Stimulated activated naive CD8-positive, alpha-beta T cell treated with anti-CD3 and anti-CD28 coated beads, Interleukin-15, amount 100 ng/mL, for 72 hours (primary cell): ENCODE measurements at regions not wholly inside any gene's neighbourhood (a gene's known extent, or its start where the extent isn't known, plus 50 kb on each side); places are given as distances from the start of the nearest gene placed in this dataset.

Source experiments
- ATAC-seq: fragments of 150-1000 bp; cut with Tn5 transposase; 2 replicates; pipeline ENCODE4 v1.10.0; 2021; ENCODE audit warnings: mild to moderate bottlenecking, moderate library complexity
- DNase-seq, 2 donors: peaks; one replicate each; pipeline ENCODE4 v3.0.0; 2021 to 2022
- H3K27ac Mint-ChIP-seq, 2 donors: one replicate each; pipeline ENCODE4 v1.8.0; 2022; ENCODE audit warnings: mild to moderate bottlenecking in 2 of 2, mixed read lengths in 2 of 2, moderate library complexity in 2 of 2
- H3K27me3 Mint-ChIP-seq: one replicate; pipeline ENCODE4 v1.8.0; 2022; ENCODE audit warnings: mixed read lengths
- H3K4me1 Mint-ChIP-seq: one replicate; pipeline ENCODE4 v1.8.0; 2022; ENCODE audit warnings: mild to moderate bottlenecking, mixed read lengths
- H3K4me3 Mint-ChIP-seq, 2 donors: one replicate each; pipeline ENCODE4 v1.8.0; 2022; ENCODE audit warnings: mild to moderate bottlenecking in 2 of 2, mixed read lengths in 2 of 2, moderate library complexity in 1 of 2
- H3K9me3 Mint-ChIP-seq, 2 donors: one replicate each; pipeline ENCODE4 v1.8.0; 2022; ENCODE audit warnings: mixed read lengths in 2 of 2

- H3K27ac Mint-ChIP-seq, result peak overlapping the region in 1 of 2 donors; percentile 54
- DNase-seq (no peak), ATAC-seq (no peak)
- H3K27me3 Mint-ChIP-seq, result no peaks in the 10 kb centered on the region
- H3K4me3 Mint-ChIP-seq, result no peak overlapping the region
- H3K9me3 Mint-ChIP-seq, result no peaks in the 10 kb centered on the region
- no peaks in the 10 kb centered on the region for H3K4me1 Mint-ChIP-seq
These were observed 542.9 kb downstream of the PRELID2 start for GRCh38 chr5:145292278-145292677.

GRCh38 chr5:145283141-145283810 lies 551.9 kb downstream of the PRELID2 start:
- H3K27me3 Mint-ChIP-seq, result no peaks in the 10 kb centered on the region
- no peak overlapping the region for H3K4me3 Mint-ChIP-seq
- no peak overlapping the region for H3K27ac Mint-ChIP-seq
- DNase-seq (no peak), ATAC-seq (no peak)
- H3K4me1 Mint-ChIP-seq, result no peaks in the 10 kb centered on the region
- H3K9me3 Mint-ChIP-seq, result no peaks in the 10 kb centered on the region

GRCh38 chr5:145280806-145281205 lies 554.3 kb downstream of the PRELID2 start:
- no peak for DNase-seq
- H3K9me3 Mint-ChIP-seq, result peaks cover 4 to 7% of the 10 kb centered on the region in 2 donors
- H3K4me1 Mint-ChIP-seq, result no peaks in the 10 kb centered on the region
- no peak for ATAC-seq
- no peaks in the 10 kb centered on the region for H3K27me3 Mint-ChIP-seq
- no peak overlapping the region for H3K4me3 Mint-ChIP-seq
- no peak overlapping the region for H3K27ac Mint-ChIP-seq

GRCh38 chr5:145280214-145280613 lies 554.9 kb downstream of the PRELID2 start:
- no peak overlapping the region for H3K4me3 Mint-ChIP-seq
- H3K4me1 Mint-ChIP-seq, result no peaks in the 10 kb centered on the region
- no peak for DNase-seq
- H3K9me3 Mint-ChIP-seq, result peaks cover 4 to 7% of the 10 kb centered on the region in 2 donors
- no peak overlapping the region for H3K27ac Mint-ChIP-seq
- H3K27me3 Mint-ChIP-seq, result no peaks in the 10 kb centered on the region
- no peak for ATAC-seq

- Mint-ChIP-seq H3K27ac (no peak overlapping the region), H3K4me3 (no peak overlapping the region), H3K9me3 (peaks cover 24 to 38% of the 10 kb centered on the region in 2 donors), H3K4me1 (no peaks in the 10 kb centered on the region), H3K27me3 (no peaks in the 10 kb centered on the region)
- DNase-seq (no peak), ATAC-seq (no peak)
These were observed 574.5 kb downstream of the PRELID2 start for GRCh38 chr5:145260670-145261069.

- ATAC-seq (no peak), DNase-seq (no peak)
- Mint-ChIP-seq H3K4me1 (no peaks in the 10 kb centered on the region), H3K9me3 (no peaks in the 10 kb centered on the region), H3K27me3 (no peaks in the 10 kb centered on the region), H3K27ac (no peak overlapping the region), H3K4me3 (no peak overlapping the region)
These were observed 587.4 kb downstream of the PRELID2 start for GRCh38 chr5:145247745-145248040.

- no peak for DNase-seq
- H3K27ac Mint-ChIP-seq, result no peak overlapping the region
- no peaks in the 10 kb centered on the region for H3K9me3 Mint-ChIP-seq
- H3K4me1 Mint-ChIP-seq, result no peaks in the 10 kb centered on the region
- no peak overlapping the region for H3K4me3 Mint-ChIP-seq
- ATAC-seq, result no peak
- no peaks in the 10 kb centered on the region for H3K27me3 Mint-ChIP-seq
These were observed 588.0 kb downstream of the PRELID2 start for GRCh38 chr5:145246961-145247744.

GRCh38 chr5:145246379-145246778 lies 588.8 kb downstream of the PRELID2 start:
- Mint-ChIP-seq H3K9me3 (no peaks in the 10 kb centered on the region), H3K4me1 (no peaks in the 10 kb centered on the region), H3K4me3 (no peak overlapping the region), H3K27me3 (no peaks in the 10 kb centered on the region), H3K27ac (no peak overlapping the region)
- ATAC-seq, result no peak
- no peak for DNase-seq

GRCh38 chr5:145245354-145245753 lies 589.8 kb downstream of the PRELID2 start:
- Mint-ChIP-seq H3K9me3 (no peaks in the 10 kb centered on the region), H3K4me1 (no peaks in the 10 kb centered on the region), H3K4me3 (no peak overlapping the region), H3K27me3 (no peaks in the 10 kb centered on the region), H3K27ac (no peak overlapping the region)
- ATAC-seq (no peak), DNase-seq (no peak)

GRCh38 chr5:145244788-145245187 lies 590.4 kb downstream of the PRELID2 start:
- ATAC-seq (no peak), DNase-seq (no peak)
- Mint-ChIP-seq H3K9me3 (no peaks in the 10 kb centered on the region), H3K27ac (no peak overlapping the region), H3K4me1 (no peaks in the 10 kb centered on the region), H3K27me3 (no peaks in the 10 kb centered on the region), H3K4me3 (no peak overlapping the region)

GRCh38 chr5:145244251-145244650 lies 590.9 kb downstream of the PRELID2 start:
- H3K27me3 Mint-ChIP-seq, result no peaks in the 10 kb centered on the region
- no peaks in the 10 kb centered on the region for H3K4me1 Mint-ChIP-seq
- ATAC-seq (no peak), DNase-seq (no peak)
- H3K9me3 Mint-ChIP-seq, result no peaks in the 10 kb centered on the region
- no peak overlapping the region for H3K4me3 Mint-ChIP-seq
- no peak overlapping the region for H3K27ac Mint-ChIP-seq

- DNase-seq, result no peak
- Mint-ChIP-seq H3K27ac (no peak overlapping the region), H3K4me3 (no peak overlapping the region), H3K27me3 (no peaks in the 10 kb centered on the region), H3K9me3 (no peaks in the 10 kb centered on the region), H3K4me1 (no peaks in the 10 kb centered on the region)
- ATAC-seq, result no peak
These were observed 592.1 kb downstream of the PRELID2 start for GRCh38 chr5:145243016-145243415.

- no peaks in the 10 kb centered on the region for H3K9me3 Mint-ChIP-seq
- ATAC-seq, result no peak
- H3K27me3 Mint-ChIP-seq, result no peaks in the 10 kb centered on the region
- no peak overlapping the region for H3K4me3 Mint-ChIP-seq
- no peaks in the 10 kb centered on the region for H3K4me1 Mint-ChIP-seq
- no peak overlapping the region for H3K27ac Mint-ChIP-seq
- DNase-seq, result no peak
These were observed 592.6 kb downstream of the PRELID2 start for GRCh38 chr5:145242551-145242950.

GRCh38 chr5:145237843-145238242 lies 597.3 kb downstream of the PRELID2 start:
- H3K27me3 Mint-ChIP-seq, result no peaks in the 10 kb centered on the region

GRCh38 chr5:145236983-145237382 lies 598.2 kb downstream of the PRELID2 start:
- ATAC-seq (no peak), DNase-seq (no peak)
- Mint-ChIP-seq H3K9me3 (no peaks in the 10 kb centered on the region), H3K4me1 (no peaks in the 10 kb centered on the region), H3K27me3 (no peaks in the 10 kb centered on the region), H3K27ac (no peak overlapping the region), H3K4me3 (no peak overlapping the region)

More at GRCh38 chr5:145237843-145238242, 597.3 kb downstream of the PRELID2 start:
- DNase-seq (peak in 1 of 2 donors; percentile 2), ATAC-seq (no peak)
- H3K4me3 Mint-ChIP-seq, result no peak overlapping the region
- no peak overlapping the region for H3K27ac Mint-ChIP-seq
- H3K4me1 Mint-ChIP-seq, result no peaks in the 10 kb centered on the region
- H3K9me3 Mint-ChIP-seq, result no peaks in the 10 kb centered on the region

GRCh38 chr5:145236127-145236526 lies 599.0 kb downstream of the PRELID2 start:
- no peaks in the 10 kb centered on the region for H3K4me1 Mint-ChIP-seq
- no peaks in the 10 kb centered on the region for H3K27me3 Mint-ChIP-seq
- DNase-seq (no peak), ATAC-seq (no peak)
- no peak overlapping the region for H3K27ac Mint-ChIP-seq
- no peak overlapping the region for H3K4me3 Mint-ChIP-seq
- H3K9me3 Mint-ChIP-seq, result no peaks in the 10 kb centered on the region

- Mint-ChIP-seq H3K4me3 (no peak overlapping the region), H3K27ac (no peak overlapping the region), H3K4me1 (no peaks in the 10 kb centered on the region), H3K9me3 (no peaks in the 10 kb centered on the region), H3K27me3 (no peaks in the 10 kb centered on the region)
- ATAC-seq (no peak), DNase-seq (no peak)
These were observed 601.7 kb downstream of the PRELID2 start for GRCh38 chr5:145233461-145233860.
